HL-60 (cell line): ENCODE measurements at regions not wholly inside any gene's neighbourhood (a gene's known extent, or its start where the extent isn't known, plus 50 kb on each side); places are given as distances from the start of the nearest gene placed in this dataset.

ENCODE experiments used
- DNase-seq, 2 experiments: peaks; one replicate each; pipeline ENCODE4 v3.0.0-alpha.2; 2010 to 2020; ENCODE audit warnings: low read depth in 1 of 2, low spot score in 1 of 2
- H3K27ac ChIP-seq: fragments of 250-450 bp; sonication (Bioruptor Pico); replicated peaks from 2 replicates; pipeline ENCODE4 v1.5.1; 2020; ENCODE audit warnings: mild to moderate bottlenecking, moderate library complexity
- H3K27me3 ChIP-seq: fragments of 250-450 bp; sonication (Bioruptor Pico); 2 replicates; pipeline ENCODE4 v1.5.1; 2021; ENCODE audit warnings: mild to moderate bottlenecking, moderate library complexity; ENCODE audit not compliant: insufficient read depth, poor library complexity, severe bottlenecking
- H3K4me3 ChIP-seq: replicated peaks from 2 replicates; pipeline ENCODE4 v1.5.1; 2011; ENCODE audit warnings: mild to moderate bottlenecking, control low read depth, low read length; ENCODE audit not compliant: insufficient read depth
- CTCF ChIP-seq: IDR thresholded peaks from one replicate; pipeline ENCODE4 v1.5.1; 2011; ENCODE audit warnings: low read length, control low read depth, inconsistent platforms; ENCODE audit not compliant: insufficient read depth
- GABPA ChIP-seq: IDR thresholded peaks from 2 replicates; pipeline ENCODE4 v1.6.1; 2012; ENCODE audit warnings: low read depth
- POLR2AphosphoS5 ChIP-seq: IDR thresholded peaks from 2 replicates; pipeline ENCODE4 v1.6.1; 2012; ENCODE audit warnings: low read depth
- SPI1 ChIP-seq: IDR thresholded peaks from 2 replicates; pipeline ENCODE4 v1.6.1; 2012; ENCODE audit warnings: low read depth, mild to moderate bottlenecking, borderline replicate concordance
- TF ChIP-seq, protein P1 (sequence below): IDR thresholded peaks from 2 replicates; pipeline ENCODE4 v1.6.1; 2012; ENCODE audit warnings: low read depth; ENCODE audit not compliant: insufficient replicate concordance

GRCh38 chr4:161097821-161098220 lies 1066.0 kb downstream of the FSTL5 start:
- DNase-seq: no peak
- Histone ChIP-seq H3K4me3 (no peak overlapping the region), H3K27me3 (no peaks in the 10 kb centered on the region), H3K27ac (no peak overlapping the region)
- TF ChIP-seq GABPA (no peak), CTCF (no peak), SPI1 (no peak), POLR2AphosphoS5 (no peak)
- TF ChIP-seq, protein P1, sequence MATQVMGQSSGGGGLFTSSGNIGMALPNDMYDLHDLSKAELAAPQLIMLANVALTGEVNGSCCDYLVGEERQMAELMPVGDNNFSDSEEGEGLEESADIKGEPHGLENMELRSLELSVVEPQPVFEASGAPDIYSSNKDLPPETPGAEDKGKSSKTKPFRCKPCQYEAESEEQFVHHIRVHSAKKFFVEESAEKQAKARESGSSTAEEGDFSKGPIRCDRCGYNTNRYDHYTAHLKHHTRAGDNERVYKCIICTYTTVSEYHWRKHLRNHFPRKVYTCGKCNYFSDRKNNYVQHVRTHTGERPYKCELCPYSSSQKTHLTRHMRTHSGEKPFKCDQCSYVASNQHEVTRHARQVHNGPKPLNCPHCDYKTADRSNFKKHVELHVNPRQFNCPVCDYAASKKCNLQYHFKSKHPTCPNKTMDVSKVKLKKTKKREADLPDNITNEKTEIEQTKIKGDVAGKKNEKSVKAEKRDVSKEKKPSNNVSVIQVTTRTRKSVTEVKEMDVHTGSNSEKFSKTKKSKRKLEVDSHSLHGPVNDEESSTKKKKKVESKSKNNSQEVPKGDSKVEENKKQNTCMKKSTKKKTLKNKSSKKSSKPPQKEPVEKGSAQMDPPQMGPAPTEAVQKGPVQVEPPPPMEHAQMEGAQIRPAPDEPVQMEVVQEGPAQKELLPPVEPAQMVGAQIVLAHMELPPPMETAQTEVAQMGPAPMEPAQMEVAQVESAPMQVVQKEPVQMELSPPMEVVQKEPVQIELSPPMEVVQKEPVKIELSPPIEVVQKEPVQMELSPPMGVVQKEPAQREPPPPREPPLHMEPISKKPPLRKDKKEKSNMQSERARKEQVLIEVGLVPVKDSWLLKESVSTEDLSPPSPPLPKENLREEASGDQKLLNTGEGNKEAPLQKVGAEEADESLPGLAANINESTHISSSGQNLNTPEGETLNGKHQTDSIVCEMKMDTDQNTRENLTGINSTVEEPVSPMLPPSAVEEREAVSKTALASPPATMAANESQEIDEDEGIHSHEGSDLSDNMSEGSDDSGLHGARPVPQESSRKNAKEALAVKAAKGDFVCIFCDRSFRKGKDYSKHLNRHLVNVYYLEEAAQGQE: no peak

- DNase-seq: no peak
- TF ChIP-seq, protein P1: no peak
- no peak for TF ChIP-seq POLR2AphosphoS5
- no peak for TF ChIP-seq GABPA
- no peak for TF ChIP-seq SPI1
- TF ChIP-seq CTCF: no peak
- H3K4me3 ChIP-seq: no peak overlapping the region
- H3K27me3 ChIP-seq: no peaks in the 10 kb centered on the region
- H3K27ac ChIP-seq: no peak overlapping the region
Measured at GRCh38 chr4:161061046-161061445, 1102.8 kb downstream of the FSTL5 start.
